PC-3 (cell line): ENCODE measurements at regions not wholly inside any gene's neighbourhood (a gene's known extent, or its start where the extent isn't known, plus 50 kb on each side); places are given as distances from the start of the nearest gene placed in this dataset.

Experiments
- ATAC-seq: fragments of 200-7000 bp; cut with Tn5 transposase; 2 replicates; pipeline ENCODE4 v1.9.1; 2020; ENCODE audit warnings: mild to moderate bottlenecking, moderate library complexity
- BruUV-seq: library from RNA; stranded (reverse); fragments of 400-500 nt; replicated peaks from 2 replicates; lab custom pipeline; 2021; lab: Mats Ljungman, UMichigan
- CTCF ChIA-PET: fragments of 300-600 bp; sonication (Branson Sonifier 250); formaldehyde crosslinking; loops from one replicate; lab custom pipeline; 2022; ENCODE audit warnings: antibody characterized with exemption; lab: Charles Lee
- POLR2A ChIA-PET: fragments of 300-600 bp; sonication (Branson Sonifier 250); formaldehyde crosslinking; loops from one replicate; lab custom pipeline; 2022; ENCODE audit warnings: antibody characterized with exemption; ENCODE audit not compliant: unreplicated experiment; lab: Charles Lee
- DNase-seq: peaks from one replicate; pipeline ENCODE4 v3.0.0-alpha.2; 2015
- H2AFZ ChIP-seq: fragments of 300-600 bp; sonication (generic); 2 replicates; pipeline ENCODE4 v1.6.0; 2016; ENCODE audit warnings: antibody characterized with exemption, low read length
- H3F3A ChIP-seq: fragments of 300-600 bp; sonication (generic); one replicate; pipeline ENCODE4 v1.6.0; 2017; ENCODE audit warnings: antibody characterized with exemption, low read length, control low read depth, mild to moderate bottlenecking; ENCODE audit not compliant: unreplicated experiment
- H3K27ac ChIP-seq: fragments of 300-600 bp; sonication (generic); 2 replicates; pipeline ENCODE4 v1.5.1; 2016; ENCODE audit warnings: mild to moderate bottlenecking, low read length
- H3K27me3 ChIP-seq: fragments of 300-600 bp; sonication (generic); 2 replicates; pipeline ENCODE4 v1.6.1; 2016; ENCODE audit warnings: low read length, mixed read lengths
- H3K36me3 ChIP-seq: fragments of 300-600 bp; sonication (generic); 2 replicates; pipeline ENCODE4 v1.6.1; 2016; ENCODE audit warnings: low read depth, mixed run types, low read length, mixed read lengths
- H3K4me1 ChIP-seq: fragments of 300-600 bp; sonication (generic); 2 replicates; pipeline ENCODE4 v1.5.1; 2016; ENCODE audit warnings: low read length; ENCODE audit not compliant: insufficient read depth
- H3K4me2 ChIP-seq: fragments of 300-600 bp; sonication (generic); 2 replicates; pipeline ENCODE4 v1.6.0; 2016; ENCODE audit warnings: low read length
- H3K4me3 ChIP-seq: fragments of 300-600 bp; sonication (generic); 2 replicates; pipeline ENCODE4 v1.5.1; 2016; ENCODE audit warnings: mild to moderate bottlenecking, low read length, mixed read lengths
- H3K79me2 ChIP-seq: fragments of 300-600 bp; sonication (generic); 2 replicates; pipeline ENCODE4 v1.6.1; 2017; ENCODE audit warnings: low read length, mixed read lengths
- H3K9ac ChIP-seq: fragments of 300-600 bp; sonication (generic); 2 replicates; pipeline ENCODE4 v1.6.0; 2016; ENCODE audit warnings: mild to moderate bottlenecking, low read length
- H3K9me2 ChIP-seq: fragments of 300-600 bp; sonication (generic); replicated peaks from 2 replicates; pipeline ENCODE4 v1.6.1; 2016; ENCODE audit warnings: mixed run types, low read length, mixed read lengths
- H3K9me3 ChIP-seq: fragments of 300-600 bp; sonication (generic); 2 replicates; pipeline ENCODE4 v1.6.1; 2016; ENCODE audit warnings: low read length, mixed read lengths
- H4K20me1 ChIP-seq: fragments of 300-600 bp; sonication (generic); 2 replicates; pipeline ENCODE4 v1.6.1; 2016; ENCODE audit warnings: low read length, mixed read lengths
- EZH2 ChIP-seq: fragments of 300-600 bp; sonication (generic); IDR thresholded peaks from one replicate; pipeline ENCODE4 v1.6.1; 2017; ENCODE audit warnings: antibody characterized with exemption, mild to moderate bottlenecking, low read length; ENCODE audit not compliant: unreplicated experiment
- EZH2phosphoT487 ChIP-seq: fragments of 300-600 bp; sonication (generic); IDR thresholded peaks from 2 replicates; pipeline ENCODE4 v1.6.1; 2018; ENCODE audit warnings: mild to moderate bottlenecking, antibody characterized with exemption, low read length, borderline replicate concordance
- intact Hi-C: fragments of 100-400 bp; cut with micrococcal nuclease; formaldehyde crosslinking; loops from 2 replicates; pipeline ENCODE4 v1.9.0; 2023
- TF ChIP-seq, protein P1 (sequence below): fragments of 300-600 bp; sonication (generic); conservative IDR thresholded peaks from 2 replicates; pipeline ENCODE4 v1.5.1; 2017; ENCODE audit warnings: antibody characterized with exemption, low read depth, mild to moderate bottlenecking, low read length

DNA sequence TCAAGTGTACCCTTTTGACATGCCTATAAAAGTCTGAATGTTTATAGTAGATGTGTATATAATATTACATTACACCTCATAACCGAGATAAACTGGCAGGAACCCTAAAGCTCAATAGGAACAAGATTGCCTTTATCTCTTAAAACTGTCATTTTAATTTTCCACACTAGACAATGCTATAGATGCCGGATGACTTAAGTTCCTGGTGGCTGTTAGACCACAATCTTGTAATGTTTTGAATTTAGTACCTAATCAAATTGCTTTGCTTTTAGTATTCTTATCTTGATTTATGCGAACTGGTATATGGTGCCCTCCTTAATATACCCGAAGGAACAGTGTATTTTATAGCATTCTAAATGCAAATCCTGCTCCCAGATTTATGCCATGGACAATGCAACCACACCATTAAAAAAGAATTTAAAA lies 1397.0 kb upstream of the ADGRL4 start:
- intact Hi-C loops, result no loop called here
- no peaks in the 10 kb centered on the region for H3F3A ChIP-seq
- POLR2A ChIA-PET, result no interaction called here
- no peaks in the 10 kb centered on the region for H3K27me3 ChIP-seq
- BruUV-seq, result no TSS peak
- H3K4me1 ChIP-seq, result no peaks in the 10 kb centered on the region
- H3K79me2 ChIP-seq, result no peaks in the 10 kb centered on the region
- no peaks in the 10 kb centered on the region for H4K20me1 ChIP-seq
- no peaks in the 10 kb centered on the region for H3K36me3 ChIP-seq
- no peak for DNase-seq
- ATAC-seq, result peak; percentile 78
- H2AFZ ChIP-seq, result no peak overlapping the region
- CTCF ChIA-PET, result no interaction called here
- no peaks in the 10 kb centered on the region for H3K9me3 ChIP-seq
- no peaks in the 10 kb centered on the region for H3K9me2 ChIP-seq
- no peak overlapping the region for H3K9ac ChIP-seq
- H3K27ac ChIP-seq, result no peak overlapping the region
- TF ChIP-seq EZH2phosphoT487 (no peak), EZH2 (no peak)
- TF ChIP-seq, protein P1, sequence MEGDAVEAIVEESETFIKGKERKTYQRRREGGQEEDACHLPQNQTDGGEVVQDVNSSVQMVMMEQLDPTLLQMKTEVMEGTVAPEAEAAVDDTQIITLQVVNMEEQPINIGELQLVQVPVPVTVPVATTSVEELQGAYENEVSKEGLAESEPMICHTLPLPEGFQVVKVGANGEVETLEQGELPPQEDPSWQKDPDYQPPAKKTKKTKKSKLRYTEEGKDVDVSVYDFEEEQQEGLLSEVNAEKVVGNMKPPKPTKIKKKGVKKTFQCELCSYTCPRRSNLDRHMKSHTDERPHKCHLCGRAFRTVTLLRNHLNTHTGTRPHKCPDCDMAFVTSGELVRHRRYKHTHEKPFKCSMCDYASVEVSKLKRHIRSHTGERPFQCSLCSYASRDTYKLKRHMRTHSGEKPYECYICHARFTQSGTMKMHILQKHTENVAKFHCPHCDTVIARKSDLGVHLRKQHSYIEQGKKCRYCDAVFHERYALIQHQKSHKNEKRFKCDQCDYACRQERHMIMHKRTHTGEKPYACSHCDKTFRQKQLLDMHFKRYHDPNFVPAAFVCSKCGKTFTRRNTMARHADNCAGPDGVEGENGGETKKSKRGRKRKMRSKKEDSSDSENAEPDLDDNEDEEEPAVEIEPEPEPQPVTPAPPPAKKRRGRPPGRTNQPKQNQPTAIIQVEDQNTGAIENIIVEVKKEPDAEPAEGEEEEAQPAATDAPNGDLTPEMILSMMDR, result no peak
- no peak overlapping the region for H3K4me2 ChIP-seq
- no peak overlapping the region for H3K4me3 ChIP-seq

DNA sequence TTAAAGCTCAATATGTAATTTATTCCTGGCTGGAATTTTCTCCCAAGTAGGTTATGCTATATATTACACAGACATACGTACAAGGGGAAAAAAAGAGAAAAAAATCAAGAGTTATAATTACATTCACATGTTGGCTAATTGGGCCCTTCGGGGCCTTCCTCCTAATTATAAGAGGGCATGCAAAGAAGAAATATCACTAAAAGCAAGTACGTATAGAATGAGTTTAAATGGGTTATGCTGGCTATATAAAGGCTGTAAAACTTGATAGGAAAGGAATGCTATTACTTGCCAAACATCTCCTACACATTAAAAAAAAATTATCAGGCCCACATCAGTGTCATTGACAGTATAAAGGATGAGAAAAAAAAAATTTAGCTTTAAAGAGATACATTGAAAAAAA lies 1396.1 kb upstream of the ADGRL4 start:
- H3K79me2 ChIP-seq, result no peaks in the 10 kb centered on the region
- H2AFZ ChIP-seq, result no peak overlapping the region
- intact Hi-C loops, result no loop called here
- H3K4me3 ChIP-seq, result no peak overlapping the region
- BruUV-seq, result no TSS peak
- CTCF ChIA-PET, result no interaction called here
- ATAC-seq (no peak), DNase-seq (no peak)
- no peaks in the 10 kb centered on the region for H3K9me2 ChIP-seq
- TF ChIP-seq EZH2, result no peak
- TF ChIP-seq, protein P1, result no peak
- TF ChIP-seq EZH2phosphoT487, result no peak
- H3K4me1 ChIP-seq, result no peaks in the 10 kb centered on the region
- H4K20me1 ChIP-seq, result no peaks in the 10 kb centered on the region
- H3K27me3 ChIP-seq, result no peaks in the 10 kb centered on the region
- no peak overlapping the region for H3K4me2 ChIP-seq
- POLR2A ChIA-PET, result no interaction called here
- H3K36me3 ChIP-seq, result no peaks in the 10 kb centered on the region
- H3K27ac ChIP-seq, result no peak overlapping the region
- H3F3A ChIP-seq, result no peaks in the 10 kb centered on the region
- H3K9me3 ChIP-seq, result no peaks in the 10 kb centered on the region
- H3K9ac ChIP-seq, result no peak overlapping the region

DNA sequence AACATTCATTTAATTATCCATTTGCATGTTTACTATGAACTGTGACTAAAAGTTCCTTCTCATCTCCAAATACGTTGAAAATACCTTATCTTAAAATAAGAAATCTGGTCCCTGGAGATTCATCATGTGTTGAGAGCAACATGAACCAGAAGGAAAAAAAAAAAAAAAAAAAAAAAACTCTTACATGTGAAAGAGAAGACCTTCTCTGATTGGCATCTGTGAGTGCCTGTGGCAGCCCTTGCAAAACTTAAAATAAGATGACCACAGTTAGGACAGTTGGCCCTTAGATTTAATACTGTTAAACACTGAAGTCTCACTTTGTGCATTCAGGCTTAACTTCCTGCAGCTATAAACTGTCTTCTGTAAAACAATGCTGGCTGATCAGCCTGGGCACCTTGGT lies 1395.2 kb upstream of the ADGRL4 start:
- no peaks in the 10 kb centered on the region for H3K9me2 ChIP-seq
- POLR2A ChIA-PET, result no interaction called here
- H3K36me3 ChIP-seq, result no peaks in the 10 kb centered on the region
- CTCF ChIA-PET, result no interaction called here
- no peak overlapping the region for H3K4me2 ChIP-seq
- no peaks in the 10 kb centered on the region for H3K79me2 ChIP-seq
- ATAC-seq, result no peak
- H4K20me1 ChIP-seq, result no peaks in the 10 kb centered on the region
- H3K27me3 ChIP-seq, result no peaks in the 10 kb centered on the region
- H3K4me1 ChIP-seq, result no peaks in the 10 kb centered on the region
- no peak overlapping the region for H3K9ac ChIP-seq
- no peak overlapping the region for H3K4me3 ChIP-seq
- H2AFZ ChIP-seq, result no peak overlapping the region
- no peaks in the 10 kb centered on the region for H3F3A ChIP-seq
- H3K27ac ChIP-seq, result no peak overlapping the region
- TF ChIP-seq, protein P1, result no peak
- TF ChIP-seq EZH2 (no peak), EZH2phosphoT487 (no peak)
- intact Hi-C loops, result no loop called here
- H3K9me3 ChIP-seq, result no peaks in the 10 kb centered on the region
- BruUV-seq, result no TSS peak
- DNase-seq, result no peak
